H9 (cell line): ENCODE measurements at regions not wholly inside any gene's neighbourhood (a gene's known extent, or its start where the extent isn't known, plus 50 kb on each side); places are given as distances from the start of the nearest gene placed in this dataset.

ENCODE experiments used
- DNase-seq: peaks from one replicate; pipeline ENCODE4 v3.0.0-alpha.2; 2017
- H2AFZ ChIP-seq: one replicate; pipeline ENCODE4 v1.6.1; 2013; ENCODE audit warnings: mild to moderate bottlenecking, low read length, control low read depth, moderate library complexity
- H2AK5ac ChIP-seq: 2 replicates; pipeline ENCODE4 v1.6.1; 2013; ENCODE audit warnings: low read length, control low read depth, mixed read lengths; ENCODE audit not compliant: insufficient read length
- H2BK120ac ChIP-seq: one replicate; pipeline ENCODE4 v1.6.1; 2013; ENCODE audit warnings: low read depth, mild to moderate bottlenecking, low read length, control low read depth, inconsistent platforms; ENCODE audit not compliant: poor library complexity, severe bottlenecking
- H2BK12ac ChIP-seq: 2 replicates; pipeline ENCODE4 v1.6.1; 2013; ENCODE audit warnings: low read length, control low read depth, mixed read lengths, low read depth; ENCODE audit not compliant: insufficient read length
- H2BK15ac ChIP-seq: 2 replicates; pipeline ENCODE4 v1.6.1; 2013; ENCODE audit warnings: low read depth, low read length, control low read depth
- H2BK20ac ChIP-seq: one replicate; pipeline ENCODE4 v1.6.1; 2013; ENCODE audit warnings: low read depth, mild to moderate bottlenecking, low read length, control low read depth, inconsistent platforms; ENCODE audit not compliant: poor library complexity, severe bottlenecking
- H2BK5ac ChIP-seq: 2 replicates; pipeline ENCODE4 v1.6.1; 2013; ENCODE audit warnings: low read length, control low read depth, mixed read lengths; ENCODE audit not compliant: insufficient read length
- H3K14ac ChIP-seq: 2 replicates; pipeline ENCODE4 v1.6.1; 2013; ENCODE audit warnings: low read length, control low read depth; ENCODE audit not compliant: insufficient read depth
- H3K18ac ChIP-seq: 2 replicates; pipeline ENCODE4 v1.6.1; 2013; ENCODE audit warnings: low read depth, mild to moderate bottlenecking, mixed read lengths, low read length, control low read depth; ENCODE audit not compliant: insufficient read length
- H3K23ac ChIP-seq: 2 replicates; pipeline ENCODE4 v1.6.1; 2013; ENCODE audit warnings: low read length, control low read depth, mixed read lengths, low read depth; ENCODE audit not compliant: insufficient read length
- H3K23me2 ChIP-seq: 2 replicates; pipeline ENCODE4 v1.6.1; 2013; ENCODE audit warnings: low read depth, mild to moderate bottlenecking, mixed read lengths, low read length, control low read depth; ENCODE audit not compliant: insufficient read length, poor library complexity, severe bottlenecking
- H3K27ac ChIP-seq: 2 replicates; pipeline ENCODE4 v1.5.1; 2013; ENCODE audit warnings: low read length, control low read depth, mixed read lengths, low read depth; ENCODE audit not compliant: insufficient read length
- H3K27me3 ChIP-seq: 2 replicates; pipeline ENCODE4 v1.6.1; 2013; ENCODE audit warnings: low read length, control low read depth, inconsistent platforms; ENCODE audit not compliant: insufficient read depth
- H3K4ac ChIP-seq: 2 replicates; pipeline ENCODE4 v1.6.1; 2013; ENCODE audit warnings: low read depth, mild to moderate bottlenecking, control low read depth, inconsistent platforms, low read length, moderate library complexity
- H3K4me1 ChIP-seq: 2 replicates; pipeline ENCODE4 v1.6.1; 2013; ENCODE audit warnings: low read length, control low read depth, inconsistent platforms; ENCODE audit not compliant: insufficient read depth
- H3K4me2 ChIP-seq: 2 replicates; pipeline ENCODE4 v1.6.1; 2013; ENCODE audit warnings: low read length, control low read depth, mixed read lengths; ENCODE audit not compliant: insufficient read length, insufficient read depth
- H3K56ac ChIP-seq: 2 replicates; pipeline ENCODE4 v1.6.1; 2013; ENCODE audit warnings: low read depth, mild to moderate bottlenecking, mixed read lengths, low read length, control low read depth; ENCODE audit not compliant: insufficient read length
- H3K79me1 ChIP-seq: 2 replicates; pipeline ENCODE4 v1.6.1; 2013; ENCODE audit warnings: low read depth, mild to moderate bottlenecking, moderate library complexity, low read length, control low read depth, inconsistent platforms; ENCODE audit not compliant: insufficient read depth, poor library complexity, severe bottlenecking
- H3K79me2 ChIP-seq: 2 replicates; pipeline ENCODE4 v1.6.1; 2013; ENCODE audit warnings: low read length, control low read depth, inconsistent platforms; ENCODE audit not compliant: insufficient read depth
- H3K9ac ChIP-seq: 2 replicates; pipeline ENCODE4 v1.6.1; 2013; ENCODE audit warnings: low read length, control low read depth, mixed read lengths; ENCODE audit not compliant: insufficient read length; ENCODE audit errors: extremely low read depth
- H3K9me3 ChIP-seq: one replicate; pipeline ENCODE4 v1.6.1; 2013; ENCODE audit warnings: low read depth, low read length, inconsistent platforms; ENCODE audit not compliant: control insufficient read depth
- H3T11ph ChIP-seq: one replicate; pipeline ENCODE4 v1.6.1; 2013; ENCODE audit warnings: mild to moderate bottlenecking, low read length, control low read depth, inconsistent platforms
- H4K20me1 ChIP-seq: one replicate; pipeline ENCODE4 v1.6.1; 2013; ENCODE audit not compliant: control insufficient read depth, insufficient read length, insufficient read depth
- H4K5ac ChIP-seq: 2 replicates; pipeline ENCODE4 v1.6.1; 2013; ENCODE audit warnings: low read depth, mild to moderate bottlenecking, mixed read lengths, low read length, control low read depth; ENCODE audit not compliant: insufficient read length
- H4K8ac ChIP-seq: replicated peaks from 2 replicates; pipeline ENCODE4 v1.6.1; 2013; ENCODE audit warnings: low read length, control low read depth, mixed read lengths, low read depth; ENCODE audit not compliant: insufficient read length
- H4K91ac ChIP-seq: 2 replicates; pipeline ENCODE4 v1.6.1; 2013; ENCODE audit warnings: low read depth, mild to moderate bottlenecking, moderate library complexity, mixed read lengths, low read length, control low read depth; ENCODE audit not compliant: insufficient read length
- H3K27ac Mint-ChIP-seq, 3 experiments: 2 replicates in 2 of 3; 3 replicates in 1 of 3; pipeline ENCODE4 v1.8.0; 2020 to 2021; ENCODE audit warnings: mixed read lengths in 3 of 3, mild to moderate bottlenecking in 1 of 3, moderate library complexity in 1 of 3
- H3K27me3 Mint-ChIP-seq: 2 replicates; pipeline ENCODE4 v1.8.0; 2021; ENCODE audit warnings: low read depth, mild to moderate bottlenecking, moderate library complexity, mixed read lengths
- H3K36me3 Mint-ChIP-seq, 3 experiments: 2 replicates in 2 of 3; 3 replicates in 1 of 3; pipeline ENCODE4 v1.8.0; 2020 to 2021; ENCODE audit warnings: low read depth in 3 of 3, mixed read lengths in 3 of 3; ENCODE audit not compliant: insufficient read depth in 1 of 3
- H3K4me1 Mint-ChIP-seq, 2 experiments: 2 replicates each; pipeline ENCODE4 v1.8.0; 2020; ENCODE audit warnings: mixed read lengths in 2 of 2
- H3K4me3 Mint-ChIP-seq, 2 experiments: 2 replicates in 1 of 2; 3 replicates in 1 of 2; pipeline ENCODE4 v1.8.0; 2020 to 2021; ENCODE audit warnings: mild to moderate bottlenecking in 2 of 2, mixed read lengths in 2 of 2, moderate library complexity in 1 of 2
- H3K9me3 Mint-ChIP-seq, 2 experiments: 2 replicates in 1 of 2; 3 replicates in 1 of 2; pipeline ENCODE4 v1.8.0; 2020; ENCODE audit warnings: mild to moderate bottlenecking in 2 of 2, mixed read lengths in 2 of 2, moderate library complexity in 1 of 2
- WGBS: extraction: QIAGEN DNeasy Blood & Tissue Kit; methylation state at CpG from one replicate; pipeline ENCODE4 v1.1.7; 2013; ENCODE audit warnings: missing lambda C conversion rate, low lambda C conversion rate, mixed read lengths; ENCODE audit not compliant: insufficient read length; ENCODE audit errors: extremely low coverage; 5-methylcytosine and 5-hydroxymethylcytosine counted together
- TF ChIP-seq, protein P1 (sequence below): fragments of 200-600 bp; sonication (generic); conservative IDR thresholded peaks from 3 replicates; pipeline ENCODE4 v1.8.0; 2021; ENCODE audit warnings: antibody characterized with exemption, mild to moderate bottlenecking

DNA sequence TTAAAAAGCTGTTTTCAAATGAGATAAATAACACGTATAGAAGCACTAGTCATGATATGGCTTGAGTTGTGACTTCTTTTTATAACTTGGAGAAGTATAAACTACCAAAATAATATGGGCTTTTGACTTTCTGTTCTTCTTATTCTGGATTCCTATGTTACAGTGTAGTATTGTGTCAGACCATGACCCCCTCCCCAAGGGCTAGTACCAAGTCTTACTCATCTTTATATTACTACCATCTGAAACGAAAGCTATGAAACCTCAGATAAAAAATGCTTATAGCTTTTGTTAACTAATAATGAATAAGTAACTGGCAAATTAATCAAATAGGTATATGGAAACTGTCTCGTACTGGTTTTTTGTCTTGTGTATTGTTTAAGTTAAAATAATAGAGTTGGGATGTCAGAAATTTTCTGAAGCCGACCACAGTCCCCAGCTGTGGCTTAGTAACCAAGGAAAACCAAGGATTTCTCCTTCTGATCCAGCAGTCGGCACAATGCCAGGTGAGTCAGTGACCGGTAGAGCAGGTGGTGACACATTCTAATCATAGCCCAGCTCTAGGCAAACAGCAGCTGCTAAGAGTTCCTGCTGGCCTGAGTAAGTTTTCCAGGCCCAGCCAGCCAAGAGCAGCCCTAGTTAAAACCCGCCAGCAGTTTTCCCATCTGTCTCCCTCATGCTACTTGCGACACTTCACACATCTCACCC is 163.3 kb upstream of the PRDX4 start:
- Histone ChIP-seq H3K23ac (no peak overlapping the region), H3K14ac (no peak overlapping the region), H4K20me1 (no peaks in the 10 kb centered on the region), H3T11ph (no peak overlapping the region), H2BK5ac (no peak overlapping the region), H3K4me2 (no peak overlapping the region), H2BK12ac (no peak overlapping the region), H2AK5ac (no peak overlapping the region), H3K27ac (no peak overlapping the region), H3K9me3 (no peaks in the 10 kb centered on the region), H3K18ac (peak overlapping the region; percentile 14), H3K23me2 (no peaks in the 10 kb centered on the region), H2BK15ac (no peak overlapping the region), H3K56ac (no peak overlapping the region), H3K79me1 (no peaks in the 10 kb centered on the region), H4K8ac (no peak overlapping the region), H4K5ac (no peak overlapping the region), H3K4ac (no peak overlapping the region), H3K27me3 (no peaks in the 10 kb centered on the region), H3K4me1 (peaks cover 14% of the 10 kb centered on the region; the same call in 1 of the 2 replicates), H2BK20ac (no peak overlapping the region), H4K91ac (no peak overlapping the region), H3K79me2 (no peaks in the 10 kb centered on the region), H2BK120ac (no peak overlapping the region), H2AFZ (no peak overlapping the region), H3K9ac (no peak overlapping the region)
- Mint-ChIP-seq H3K27ac (peak overlapping the region; percentile 80 to 87 (median 83)), H3K36me3 (peaks cover 0 to 6% (median 4%) of the 10 kb centered on the region in 3 experiments; a peak in 4 of 7 replicates), H3K4me3 (no peak overlapping the region), H3K4me1 (peaks cover 59% of the 10 kb centered on the region in 2 experiments), H3K27me3 (no peaks in the 10 kb centered on the region), H3K9me3 (peaks cover 0 to 4% of the 10 kb centered on the region in 2 experiments; a peak in 4 of 5 replicates)
- WGBS: no CpG with 5 or more reads among the region's 8 CpGs
- TF ChIP-seq, protein P1, sequence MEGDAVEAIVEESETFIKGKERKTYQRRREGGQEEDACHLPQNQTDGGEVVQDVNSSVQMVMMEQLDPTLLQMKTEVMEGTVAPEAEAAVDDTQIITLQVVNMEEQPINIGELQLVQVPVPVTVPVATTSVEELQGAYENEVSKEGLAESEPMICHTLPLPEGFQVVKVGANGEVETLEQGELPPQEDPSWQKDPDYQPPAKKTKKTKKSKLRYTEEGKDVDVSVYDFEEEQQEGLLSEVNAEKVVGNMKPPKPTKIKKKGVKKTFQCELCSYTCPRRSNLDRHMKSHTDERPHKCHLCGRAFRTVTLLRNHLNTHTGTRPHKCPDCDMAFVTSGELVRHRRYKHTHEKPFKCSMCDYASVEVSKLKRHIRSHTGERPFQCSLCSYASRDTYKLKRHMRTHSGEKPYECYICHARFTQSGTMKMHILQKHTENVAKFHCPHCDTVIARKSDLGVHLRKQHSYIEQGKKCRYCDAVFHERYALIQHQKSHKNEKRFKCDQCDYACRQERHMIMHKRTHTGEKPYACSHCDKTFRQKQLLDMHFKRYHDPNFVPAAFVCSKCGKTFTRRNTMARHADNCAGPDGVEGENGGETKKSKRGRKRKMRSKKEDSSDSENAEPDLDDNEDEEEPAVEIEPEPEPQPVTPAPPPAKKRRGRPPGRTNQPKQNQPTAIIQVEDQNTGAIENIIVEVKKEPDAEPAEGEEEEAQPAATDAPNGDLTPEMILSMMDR: no peak
- DNase-seq: peak; percentile 78
